ENCODE measurements at regions not wholly inside any gene's neighbourhood (a gene's known extent, or its start where the extent isn't known, plus 50 kb on each side); places are given as distances from the start of the nearest gene placed in this dataset.

DNA sequence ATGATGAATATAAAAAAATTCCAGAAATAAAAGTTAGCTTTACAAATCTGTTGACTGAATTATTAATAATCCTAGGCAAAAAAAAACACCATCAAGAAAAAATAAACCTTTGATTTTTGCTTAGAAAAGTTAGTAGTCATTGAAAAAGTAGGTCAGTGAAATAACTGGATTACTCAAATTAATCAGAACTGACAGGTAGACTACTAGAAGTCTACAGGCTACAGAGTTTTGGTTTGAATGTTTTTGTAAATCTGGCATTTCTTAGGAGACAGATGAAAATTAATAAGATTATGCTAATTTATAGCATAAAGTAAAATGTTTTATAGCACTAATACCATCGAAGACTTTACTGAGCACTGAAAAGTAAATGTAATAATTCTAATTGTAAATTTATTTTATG lies 511.9 kb downstream of the PTPRC start:
- Histone ChIP-seq H3K9me3 (no peaks in the 10 kb centered on the region), H3K36me3 (no peaks in the 10 kb centered on the region), H3K4me1 (no peaks in the 10 kb centered on the region), H3K27me3 (no peaks in the 10 kb centered on the region), H3K4me3 (ENCODE audit: low read depth, low read length) (no peak overlapping the region)
- no peak for DNase-seq
- TF ChIP-seq, protein P1, sequence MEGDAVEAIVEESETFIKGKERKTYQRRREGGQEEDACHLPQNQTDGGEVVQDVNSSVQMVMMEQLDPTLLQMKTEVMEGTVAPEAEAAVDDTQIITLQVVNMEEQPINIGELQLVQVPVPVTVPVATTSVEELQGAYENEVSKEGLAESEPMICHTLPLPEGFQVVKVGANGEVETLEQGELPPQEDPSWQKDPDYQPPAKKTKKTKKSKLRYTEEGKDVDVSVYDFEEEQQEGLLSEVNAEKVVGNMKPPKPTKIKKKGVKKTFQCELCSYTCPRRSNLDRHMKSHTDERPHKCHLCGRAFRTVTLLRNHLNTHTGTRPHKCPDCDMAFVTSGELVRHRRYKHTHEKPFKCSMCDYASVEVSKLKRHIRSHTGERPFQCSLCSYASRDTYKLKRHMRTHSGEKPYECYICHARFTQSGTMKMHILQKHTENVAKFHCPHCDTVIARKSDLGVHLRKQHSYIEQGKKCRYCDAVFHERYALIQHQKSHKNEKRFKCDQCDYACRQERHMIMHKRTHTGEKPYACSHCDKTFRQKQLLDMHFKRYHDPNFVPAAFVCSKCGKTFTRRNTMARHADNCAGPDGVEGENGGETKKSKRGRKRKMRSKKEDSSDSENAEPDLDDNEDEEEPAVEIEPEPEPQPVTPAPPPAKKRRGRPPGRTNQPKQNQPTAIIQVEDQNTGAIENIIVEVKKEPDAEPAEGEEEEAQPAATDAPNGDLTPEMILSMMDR (IDR thresholded peaks at IDR 0.05; ENCODE audit: low read depth, low read length) = no peak

DNA sequence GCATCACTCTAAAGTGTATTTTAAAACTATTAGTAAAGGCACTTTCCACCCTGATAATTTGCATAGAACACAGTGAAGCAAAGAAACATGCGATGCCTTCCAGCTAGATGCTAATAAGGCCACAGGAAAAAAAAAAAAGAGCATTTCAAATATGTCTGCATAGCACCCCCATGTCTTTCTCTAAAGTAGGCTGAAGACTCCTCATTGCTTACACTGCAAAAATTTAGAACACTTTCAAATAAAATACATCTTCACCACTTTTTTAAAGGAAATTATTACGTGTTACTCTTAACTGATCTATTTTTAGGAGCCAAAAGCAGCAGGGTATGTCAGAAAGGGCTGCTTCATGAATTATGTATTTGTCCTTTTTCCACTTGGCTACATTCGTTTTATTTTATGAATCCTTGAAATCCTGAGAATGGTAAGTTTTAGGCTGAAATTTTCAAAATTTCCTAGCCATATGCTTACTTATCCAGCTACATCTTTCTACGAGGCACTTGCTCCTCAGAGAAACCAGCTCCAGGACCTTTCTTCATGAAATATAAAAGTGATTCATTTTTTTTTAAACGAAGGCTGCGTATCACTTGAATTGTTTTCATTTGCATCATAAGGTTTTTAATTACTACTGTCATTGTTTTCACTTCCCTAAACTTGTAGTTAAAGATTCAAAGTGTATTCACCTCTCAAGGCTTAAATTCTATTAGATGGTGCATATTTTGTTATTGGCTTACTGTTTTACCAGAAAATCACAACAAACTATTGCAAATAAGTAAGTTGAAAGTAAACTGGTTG lies 513.0 kb downstream of the PTPRC start:
- no peak for DNase-seq
- TF ChIP-seq, protein P1 (IDR thresholded peaks at IDR 0.05; ENCODE audit: low read depth, low read length) = no peak
- Histone ChIP-seq H3K4me3 (ENCODE audit: low read depth, low read length) (no peak overlapping the region), H3K4me1 (no peaks in the 10 kb centered on the region), H3K36me3 (no peaks in the 10 kb centered on the region), H3K9me3 (no peaks in the 10 kb centered on the region), H3K27me3 (no peaks in the 10 kb centered on the region)

DNA sequence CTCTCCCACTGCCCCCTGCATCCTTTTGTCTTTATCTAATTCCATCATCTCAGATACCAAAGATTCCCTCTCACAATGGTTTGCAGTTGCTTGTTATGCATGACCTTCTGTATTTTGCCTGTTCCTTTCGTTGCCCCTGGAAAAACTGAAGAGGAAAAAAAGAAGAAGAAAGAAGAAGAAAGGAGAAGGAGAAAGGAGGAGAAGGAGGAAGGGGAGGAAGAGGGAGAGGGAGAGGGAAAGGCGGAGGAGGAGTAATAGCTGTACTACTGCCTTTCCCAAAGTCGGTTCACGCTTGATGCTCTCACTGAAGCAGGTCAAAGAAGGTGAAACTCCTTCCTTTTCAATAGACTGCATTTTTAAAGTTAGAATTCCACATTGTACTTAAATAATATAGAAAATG lies 513.8 kb downstream of the PTPRC start:
- Histone ChIP-seq H3K27me3 (no peaks in the 10 kb centered on the region), H3K9me3 (no peaks in the 10 kb centered on the region), H3K4me3 (ENCODE audit: low read depth, low read length) (no peak overlapping the region), H3K4me1 (no peaks in the 10 kb centered on the region), H3K36me3 (no peaks in the 10 kb centered on the region)
- TF ChIP-seq, protein P1 (IDR thresholded peaks at IDR 0.05; ENCODE audit: low read depth, low read length) = no peak
- DNase-seq = no peak

DNA sequence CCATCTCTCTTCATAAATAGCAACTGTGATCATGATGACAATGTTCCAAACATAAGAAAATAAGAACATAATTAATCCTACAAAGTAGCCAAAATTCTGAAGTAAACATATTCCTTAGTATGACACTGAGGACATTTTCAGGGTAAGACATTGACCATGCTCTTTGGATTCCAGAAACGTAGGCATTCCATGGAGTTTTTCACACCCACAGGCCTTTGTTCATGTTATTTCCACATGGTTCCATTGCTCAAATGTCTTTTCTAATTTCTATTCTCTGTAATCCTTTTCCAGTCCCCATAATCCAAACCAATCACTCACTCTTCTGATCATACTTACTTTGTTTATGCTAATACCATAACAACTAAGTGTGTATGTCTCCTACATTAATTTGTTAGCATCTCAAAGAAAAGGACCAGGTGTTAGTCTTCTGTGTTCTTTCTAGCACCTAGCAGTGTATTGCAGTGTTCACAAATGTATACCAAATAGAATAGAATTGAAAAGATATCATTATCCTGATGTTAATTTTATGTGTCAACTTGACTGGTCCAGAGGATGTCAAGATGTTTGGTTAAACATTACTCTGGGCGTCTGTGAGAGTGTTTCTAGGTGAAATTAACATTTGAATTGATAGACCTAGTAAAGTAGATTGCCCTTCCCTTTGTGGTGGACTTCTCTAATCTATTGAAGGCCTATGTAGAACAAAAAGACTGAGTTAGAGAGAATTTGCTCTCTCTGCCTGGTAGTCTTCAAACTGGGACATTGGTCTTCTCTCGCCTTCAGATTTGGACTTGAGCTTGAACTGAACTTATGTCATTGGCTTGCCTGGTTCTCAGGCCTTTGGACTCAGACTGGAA lies 516.6 kb downstream of the PTPRC start:
- Histone ChIP-seq H3K4me1 (no peaks in the 10 kb centered on the region), H3K27me3 (no peaks in the 10 kb centered on the region), H3K9me3 (no peaks in the 10 kb centered on the region), H3K36me3 (no peaks in the 10 kb centered on the region), H3K4me3 (ENCODE audit: low read depth, low read length) (no peak overlapping the region)
- no peak for DNase-seq
- TF ChIP-seq, protein P1 (IDR thresholded peaks at IDR 0.05; ENCODE audit: low read depth, low read length) = no peak

DNA sequence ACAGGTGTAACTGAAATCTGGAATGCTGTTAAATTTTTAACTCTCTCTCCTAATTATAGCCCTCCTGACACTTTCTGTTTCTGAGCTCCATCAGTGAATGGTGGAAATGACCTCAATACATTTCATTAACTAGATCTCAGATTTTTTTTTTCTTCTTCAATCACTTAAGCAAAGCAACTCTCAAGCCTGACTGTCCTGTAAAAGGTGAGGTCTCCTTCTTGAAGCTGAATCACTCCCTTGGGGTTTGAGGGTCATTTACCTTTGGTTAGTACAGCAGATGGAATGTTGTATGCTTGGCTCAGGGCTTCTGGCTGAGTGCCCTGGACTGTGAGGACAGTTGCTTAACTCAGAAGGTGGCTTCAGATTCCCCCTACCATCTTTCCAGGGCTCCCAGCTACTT lies 518.7 kb downstream of the PTPRC start:
- no peaks in the 10 kb centered on the region for H3K4me1 ChIP-seq
- no peaks in the 10 kb centered on the region for H3K27me3 ChIP-seq
- no peak overlapping the region for H3K4me3 ChIP-seq (ENCODE audit: low read depth, low read length)
- no peaks in the 10 kb centered on the region for H3K9me3 ChIP-seq
- H3K36me3 ChIP-seq = no peaks in the 10 kb centered on the region
- TF ChIP-seq, protein P1 (IDR thresholded peaks at IDR 0.05; ENCODE audit: low read depth, low read length) = no peak
- DNase-seq = no peak

Measured in BE2C (cell line).